Right atrium auricular region (tissue), 2 donors: ENCODE measurements at regions not wholly inside any gene's neighbourhood (a gene's known extent, or its start where the extent isn't known, plus 50 kb on each side); places are given as distances from the start of the nearest gene placed in this dataset.

ENCODE experiments used
- DNase-seq: peaks from one replicate; pipeline ENCODE4 v3.0.0-alpha.2; 2019; ENCODE audit warnings: low spot score
- H3K27ac ChIP-seq, 2 donors: fragments of 200-600 bp; sonication (generic); 1 replicate in 1 of 2; 2 replicates in 1 of 2; pipeline ENCODE4 v1.5.1; 2016 to 2019
- H3K27me3 ChIP-seq, 2 donors: fragments of 200-600 bp; sonication (generic); one replicate each; pipeline versions ENCODE4 v1.5.1 to v1.6.0; 2017 to 2019
- H3K36me3 ChIP-seq: fragments of 200-600 bp; sonication (generic); one replicate; pipeline ENCODE4 v1.5.1; 2016
- H3K4me1 ChIP-seq, 2 donors: fragments of 200-600 bp; sonication (generic); one replicate each; pipeline versions ENCODE4 v1.5.1 to v1.6.0; 2017 to 2019
- H3K4me3 ChIP-seq, 2 donors: fragments of 200-600 bp; sonication (generic); 1 replicate in 1 of 2; 2 replicates in 1 of 2; pipeline ENCODE4 v1.5.1; 2017 to 2019; ENCODE audit warnings: mild to moderate bottlenecking in 1 of 2, moderate library complexity in 1 of 2
- H3K9me3 ChIP-seq, 2 donors: fragments of 200-600 bp; sonication (generic); one replicate each; pipeline ENCODE4 v1.5.1; 2019
- CTCF ChIP-seq, 2 donors: fragments of 200-600 bp; sonication (generic); IDR thresholded peaks; one replicate each; pipeline ENCODE4 v1.5.1; 2019; ENCODE audit warnings: antibody characterized with exemption in 2 of 2

GRCh38 chr7:38040831-38041230 lies 120.4 kb downstream of the EPDR1 start:
- H3K9me3 ChIP-seq = no peaks in the 10 kb centered on the region
- no peaks in the 10 kb centered on the region for H3K36me3 ChIP-seq
- H3K4me3 ChIP-seq = no peak overlapping the region
- H3K4me1 ChIP-seq = no peaks in the 10 kb centered on the region
- TF ChIP-seq CTCF (IDR thresholded peaks at IDR 0.05) = no peak
- no peak for DNase-seq
- no peaks in the 10 kb centered on the region for H3K27me3 ChIP-seq
- no peak overlapping the region for H3K27ac ChIP-seq

- DNase-seq = no peak
- no peaks in the 10 kb centered on the region for H3K4me1 ChIP-seq
- TF ChIP-seq CTCF (IDR thresholded peaks at IDR 0.05) = no peak
- H3K36me3 ChIP-seq = no peaks in the 10 kb centered on the region
- H3K9me3 ChIP-seq = peaks cover 0 to 17% of the 10 kb centered on the region in 2 donors
- no peak overlapping the region for H3K27ac ChIP-seq
- no peak overlapping the region for H3K4me3 ChIP-seq
- no peaks in the 10 kb centered on the region for H3K27me3 ChIP-seq
These were observed 128.4 kb upstream of the STARD3NL start for GRCh38 chr7:38049679-38050078.

GRCh38 chr7:38051311-38051710 lies 126.7 kb upstream of the STARD3NL start:
- Histone ChIP-seq H3K4me1 (no peaks in the 10 kb centered on the region), H3K4me3 (no peak overlapping the region), H3K36me3 (no peaks in the 10 kb centered on the region), H3K9me3 (peaks cover 0 to 17% of the 10 kb centered on the region in 2 donors), H3K27ac (no peak overlapping the region), H3K27me3 (no peaks in the 10 kb centered on the region)
- no peak for TF ChIP-seq CTCF (IDR thresholded peaks at IDR 0.05)
- DNase-seq = no peak

GRCh38 chr7:38051786-38052185 lies 126.3 kb upstream of the STARD3NL start:
- H3K4me3 ChIP-seq = no peak overlapping the region
- H3K27ac ChIP-seq = no peak overlapping the region
- TF ChIP-seq CTCF (IDR thresholded peaks at IDR 0.05) = no peak
- no peak for DNase-seq
- no peaks in the 10 kb centered on the region for H3K4me1 ChIP-seq
- peaks cover 0 to 17% of the 10 kb centered on the region in 2 donors for H3K9me3 ChIP-seq
- no peaks in the 10 kb centered on the region for H3K27me3 ChIP-seq
- no peaks in the 10 kb centered on the region for H3K36me3 ChIP-seq

GRCh38 chr7:38052786-38053185 lies 125.3 kb upstream of the STARD3NL start:
- H3K27me3 ChIP-seq = no peaks in the 10 kb centered on the region
- no peaks in the 10 kb centered on the region for H3K4me1 ChIP-seq
- H3K9me3 ChIP-seq = peaks cover 0 to 17% of the 10 kb centered on the region in 2 donors
- TF ChIP-seq CTCF (IDR thresholded peaks at IDR 0.05) = no peak
- H3K4me3 ChIP-seq = no peak overlapping the region
- no peaks in the 10 kb centered on the region for H3K36me3 ChIP-seq
- no peak for DNase-seq
- no peak overlapping the region for H3K27ac ChIP-seq

GRCh38 chr7:38054199-38054598 lies 123.8 kb upstream of the STARD3NL start:
- no peak overlapping the region for H3K4me3 ChIP-seq
- DNase-seq = no peak
- no peaks in the 10 kb centered on the region for H3K4me1 ChIP-seq
- H3K27ac ChIP-seq = no peak overlapping the region
- no peaks in the 10 kb centered on the region for H3K27me3 ChIP-seq
- H3K9me3 ChIP-seq = peaks cover 0 to 8% of the 10 kb centered on the region in 2 donors
- H3K36me3 ChIP-seq = no peaks in the 10 kb centered on the region
- TF ChIP-seq CTCF (IDR thresholded peaks at IDR 0.05) = no peak
